HG03469 (cell line): ENCODE measurements at regions not wholly inside any gene's neighbourhood (a gene's known extent, or its start where the extent isn't known, plus 50 kb on each side); places are given as distances from the start of the nearest gene placed in this dataset.

ENCODE experiments used
- ATAC-seq: cut with Tn5 transposase; IDR thresholded peaks from one replicate; pipeline ENCODE4 v1.9.1; 2021; ENCODE audit warnings: mild to moderate bottlenecking, moderate library complexity, moderate number of reproducible peaks; ENCODE audit not compliant: unreplicated experiment

DNA sequence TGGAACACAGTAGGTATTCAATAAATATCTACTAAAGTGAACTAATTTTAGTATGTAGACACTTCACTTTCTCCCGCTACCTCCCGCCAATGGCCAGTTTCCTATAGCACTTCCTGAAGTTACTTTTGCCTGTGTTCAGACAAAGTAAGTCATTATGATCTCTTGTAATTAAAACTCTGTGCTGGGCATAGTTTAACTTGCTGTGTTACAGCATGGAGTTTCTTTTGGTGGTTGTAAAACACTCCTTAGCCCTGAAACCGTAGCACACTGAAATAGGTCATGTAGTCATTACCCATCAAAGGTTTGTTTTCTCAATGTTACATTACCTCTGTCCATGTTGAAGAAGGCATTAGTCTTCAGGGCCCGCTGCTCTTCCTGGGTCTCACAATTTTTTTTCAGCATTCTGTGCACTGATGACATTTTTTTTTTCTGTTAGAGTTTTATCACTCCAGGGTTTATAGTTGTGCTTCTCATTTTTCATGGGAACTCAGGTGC is 54.0 kb upstream of the CENPW start:
- no peak for ATAC-seq
